HCT116 (cell line): ENCODE measurements at regions not wholly inside any gene's neighbourhood (a gene's known extent, or its start where the extent isn't known, plus 50 kb on each side); places are given as distances from the start of the nearest gene placed in this dataset.

Source experiments
- ATAC-seq: fragments of 200-7000 bp; cut with Tn5 transposase; 2 replicates; pipeline ENCODE4 v1.9.1; 2020; ENCODE audit warnings: mild to moderate bottlenecking, moderate library complexity
- BruUV-seq: library from RNA; stranded (reverse); fragments of 400-500 nt; replicated peaks from 2 replicates; lab custom pipeline; 2021; lab: Mats Ljungman, UMichigan
- CTCF ChIA-PET: fragments of 300-600 bp; sonication (Branson Sonifier 250); formaldehyde crosslinking; loops from one replicate; lab custom pipeline; 2021; ENCODE audit warnings: antibody characterized with exemption; lab: Charles Lee
- POLR2A ChIA-PET: fragments of 300-600, 350-600 bp; sonication (Branson Sonifier 250); formaldehyde crosslinking; loops from one replicate; lab custom pipeline; 2021; ENCODE audit warnings: antibody characterized with exemption; lab: Charles Lee
- RAD21 ChIA-PET, 2 experiments: fragments of 300-600 bp; sonication (Branson Sonifier 250); formaldehyde crosslinking; loops; one replicate each; lab custom pipeline; 2023; ENCODE audit warnings: low total read pairs in 2 of 2; ENCODE audit not compliant: uncharacterized antibody in 2 of 2, unreplicated experiment in 2 of 2, low non-redundant PET in 1 of 2; lab: Charles Lee
- DNase-seq: peaks from one replicate; pipeline ENCODE4 v3.0.0-alpha.2; 2010; ENCODE audit warnings: low read depth, low spot score
- H2AFZ ChIP-seq: fragments of 200-600 bp; shearing (Covaris generic), sonication (generic); 2 replicates; pipeline ENCODE4 v1.6.1; 2017; ENCODE audit warnings: low read depth, mixed run types, mixed read lengths, antibody characterized with exemption, low read length; ENCODE audit not compliant: poor library complexity, severe bottlenecking
- H3K27ac ChIP-seq: 2 replicates; pipeline ENCODE4 v1.5.1; 2012; ENCODE audit warnings: low read depth, low read length
- H3K27me3 ChIP-seq: fragments of 200-600 bp; sonication (generic); 2 replicates; pipeline ENCODE4 v1.6.1; 2016; ENCODE audit warnings: mixed run types, low read length, mixed read lengths; ENCODE audit not compliant: insufficient read depth
- H3K36me3 ChIP-seq, 2 experiments: fragments of 200-500 bp in 1 of 2; fragments of 200-600 bp in 1 of 2; sonication (Bioruptor generic) in 1 of 2; sonication (generic) in 1 of 2; 2 replicates each; pipeline versions ENCODE4 v1.5.1 to v1.6.1; 2014 to 2016; ENCODE audit warnings: low read length in 2 of 2, inconsistent platforms in 1 of 2, mixed read lengths in 1 of 2, mixed run types in 1 of 2; ENCODE audit not compliant: insufficient read depth in 2 of 2, control insufficient read depth in 1 of 2
- H3K4me1 ChIP-seq, 2 experiments: fragments of 200-600 bp in 1 of 2; sonication (generic) in 1 of 2; 2 replicates each; pipeline versions ENCODE4 v1.5.1 to v1.6.1; 2012 to 2017; ENCODE audit warnings: low read length in 2 of 2, inconsistent platforms in 1 of 2, mild to moderate bottlenecking in 1 of 2, mixed read lengths in 1 of 2, mixed run types in 1 of 2, moderate library complexity in 1 of 2; ENCODE audit not compliant: insufficient read depth in 2 of 2, control insufficient read depth in 1 of 2
- H3K4me2 ChIP-seq: fragments of 200-600 bp; sonication (generic); 2 replicates; pipeline ENCODE4 v1.6.1; 2017; ENCODE audit warnings: mixed run types, low read length, mixed read lengths
- H3K4me3 ChIP-seq, 2 experiments: fragments of 200-600 bp in 1 of 2; sonication (generic) in 1 of 2; replicated peaks in 1 of 2; 2 replicates each; pipeline ENCODE4 v1.5.1; 2011 to 2016; ENCODE audit warnings: low read length in 2 of 2, control low read depth in 1 of 2, low read depth in 1 of 2, mild to moderate bottlenecking in 1 of 2, mixed read lengths in 1 of 2, mixed run types in 1 of 2
- H3K79me2 ChIP-seq: fragments of 200-600 bp; sonication (generic); 2 replicates; pipeline ENCODE4 v1.6.1; 2017; ENCODE audit warnings: mild to moderate bottlenecking, mixed run types, low read length, moderate library complexity, mixed read lengths; ENCODE audit not compliant: insufficient read depth
- H3K9ac ChIP-seq: fragments of 200-600 bp; sonication (generic); 2 replicates; pipeline ENCODE4 v1.6.1; 2016; ENCODE audit warnings: low read length, mixed read lengths
- H3K9me2 ChIP-seq: fragments of 200-600 bp; sonication (generic), shearing (Covaris generic); 2 replicates; pipeline ENCODE4 v1.6.1; 2017; ENCODE audit warnings: mixed run types, mild to moderate bottlenecking, moderate library complexity; ENCODE audit not compliant: insufficient read depth
- H3K9me3 ChIP-seq, 2 experiments: fragments of 200-500 bp in 1 of 2; fragments of 200-600 bp in 1 of 2; sonication (Bioruptor generic) in 1 of 2; sonication (generic) in 1 of 2; 2 replicates each; pipeline ENCODE4 v1.6.1; 2014 to 2017; ENCODE audit warnings: low read length in 2 of 2, mixed read lengths in 2 of 2, inconsistent platforms in 1 of 2, low read depth in 1 of 2, mild to moderate bottlenecking in 1 of 2, mixed run types in 1 of 2, moderate library complexity in 1 of 2; ENCODE audit not compliant: control insufficient read depth in 1 of 2, insufficient read depth in 1 of 2
- H4K20me1 ChIP-seq: fragments of 200-600 bp; sonication (generic), shearing (Covaris generic); 2 replicates; pipeline ENCODE4 v1.6.1; 2017; ENCODE audit warnings: mixed run types, mild to moderate bottlenecking, moderate library complexity; ENCODE audit not compliant: insufficient read depth
- CBX3 ChIP-seq: IDR thresholded peaks from 2 replicates; pipeline ENCODE4 v1.6.1; 2012; ENCODE audit warnings: low read depth
- CEBPB ChIP-seq: IDR thresholded peaks from 2 replicates; pipeline ENCODE4 v1.6.1; 2012; ENCODE audit warnings: low read depth
- ELF1 ChIP-seq: IDR thresholded peaks from 2 replicates; pipeline ENCODE4 v1.6.1; 2012; ENCODE audit warnings: low read depth, borderline replicate concordance
- JUND ChIP-seq: IDR thresholded peaks from 2 replicates; pipeline ENCODE4 v1.6.1; 2012
- POLR2A ChIP-seq: IDR thresholded peaks from 2 replicates; pipeline ENCODE4 v1.7.0; 2011; ENCODE audit warnings: borderline replicate concordance; ENCODE audit not compliant: insufficient read depth, insufficient read length; ENCODE audit errors: extremely low read depth
- RAD21 ChIP-seq: IDR thresholded peaks from 2 replicates; pipeline ENCODE4 v1.6.1; 2012; ENCODE audit warnings: low read depth, mild to moderate bottlenecking
- SP1 ChIP-seq: IDR thresholded peaks from 2 replicates; pipeline ENCODE4 v1.6.1; 2012; ENCODE audit warnings: low read depth
- TCF7L2 ChIP-seq: IDR thresholded peaks from 2 replicates; pipeline ENCODE4 v1.7.0; 2011; ENCODE audit warnings: borderline replicate concordance, inconsistent platforms; ENCODE audit not compliant: insufficient read depth, insufficient read length; ENCODE audit errors: extremely low read depth
- ZNF274 ChIP-seq: fragments of 200-500 bp; sonication (Bioruptor generic); IDR thresholded peaks from 2 replicates; pipeline ENCODE4 v1.6.1; 2014; ENCODE audit warnings: mild to moderate bottlenecking, low read depth, low read length, inconsistent platforms
- intact Hi-C: fragments of 100-400 bp; cut with micrococcal nuclease; formaldehyde crosslinking; loops from 2 replicates; pipeline ENCODE4 v1.10.0; 2022
- TF ChIP-seq, protein P1 (sequence below): IDR thresholded peaks from 2 replicates; pipeline ENCODE4 v1.6.1; 2012
- TF ChIP-seq, protein P2 (sequence below), 3 experiments: fragments of 200-600 bp in 1 of 3; sonication (generic) in 1 of 3; IDR thresholded peaks in 2 of 3; conservative IDR thresholded peaks in 1 of 3; 2 replicates each; pipeline ENCODE4 v1.5.1; 2012 to 2017; ENCODE audit warnings: low read depth in 2 of 3, low read length in 2 of 3, antibody characterized with exemption in 1 of 3, borderline replicate concordance in 1 of 3, control low read depth in 1 of 3, mild to moderate bottlenecking in 1 of 3, mixed read lengths in 1 of 3, mixed run types in 1 of 3, moderate library complexity in 1 of 3; ENCODE audit not compliant: insufficient read depth in 1 of 3
- TF ChIP-seq, protein P3 (sequence below): IDR thresholded peaks from 2 replicates; pipeline ENCODE4 v1.6.1; 2012

DNA sequence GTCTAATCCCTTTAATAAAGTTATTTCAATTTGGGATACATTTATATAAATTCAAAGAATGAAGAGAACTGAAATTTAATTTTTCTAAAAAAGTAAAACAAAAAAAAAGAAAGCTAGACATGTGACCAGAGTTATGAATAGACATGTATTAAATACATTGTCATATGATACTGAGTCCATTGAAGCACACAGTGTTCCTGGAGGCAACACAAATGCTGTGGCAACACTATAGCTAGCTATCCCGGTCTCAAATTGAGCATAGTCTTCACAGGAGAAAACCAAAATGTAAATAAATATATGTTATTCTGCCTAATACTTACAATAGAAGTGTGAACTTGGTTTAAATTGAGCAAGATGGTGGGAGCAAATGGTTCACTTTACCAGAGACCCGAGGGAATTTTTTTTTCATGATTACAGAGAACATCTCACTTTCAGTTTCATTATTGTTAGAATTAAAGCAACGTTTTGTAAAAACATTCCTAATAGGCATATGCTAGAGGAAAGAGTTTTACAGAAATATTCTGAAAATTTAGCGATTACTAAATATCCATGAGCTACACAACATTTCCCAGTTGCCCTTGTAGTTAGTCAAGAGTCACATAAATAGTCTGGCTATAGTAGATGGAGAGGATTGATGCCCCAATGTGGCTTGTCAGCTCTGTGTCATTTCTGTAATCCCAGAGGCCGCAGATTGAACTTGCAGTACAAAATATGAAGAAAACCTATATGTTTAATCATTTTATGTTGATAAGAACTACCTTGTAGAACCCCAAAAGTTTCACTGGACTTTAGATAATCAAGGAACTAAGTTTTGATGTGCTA, 775.7 kb upstream of the SPRY2 start:
- Histone ChIP-seq H4K20me1 (no peaks in the 10 kb centered on the region), H3K4me1 (no peaks in the 10 kb centered on the region), H3K9ac (no peak overlapping the region), H3K4me2 (no peak overlapping the region), H3K36me3 (no peaks in the 10 kb centered on the region), H3K9me3 (no peaks in the 10 kb centered on the region), H3K79me2 (no peaks in the 10 kb centered on the region), H3K27ac (no peak overlapping the region), H2AFZ (peak overlapping the region; percentile 57), H3K9me2 (no peaks in the 10 kb centered on the region), H3K4me3 (no peak overlapping the region), H3K27me3 (no peaks in the 10 kb centered on the region)
- ChIA-PET RAD21 (no interaction called here), POLR2A (no interaction called here), CTCF (no interaction called here)
- TF ChIP-seq ELF1 (no peak), SP1 (no peak), RAD21 (no peak), CBX3 (no peak), TCF7L2 (no peak), POLR2A (no peak), CEBPB (no peak)
- TF ChIP-seq, protein P1, sequence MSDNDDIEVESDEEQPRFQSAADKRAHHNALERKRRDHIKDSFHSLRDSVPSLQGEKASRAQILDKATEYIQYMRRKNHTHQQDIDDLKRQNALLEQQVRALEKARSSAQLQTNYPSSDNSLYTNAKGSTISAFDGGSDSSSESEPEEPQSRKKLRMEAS: no peak
- no TSS peak for BruUV-seq
- DNase-seq: no peak
- intact Hi-C loops: no loop called here
- ATAC-seq: no peak

DNA sequence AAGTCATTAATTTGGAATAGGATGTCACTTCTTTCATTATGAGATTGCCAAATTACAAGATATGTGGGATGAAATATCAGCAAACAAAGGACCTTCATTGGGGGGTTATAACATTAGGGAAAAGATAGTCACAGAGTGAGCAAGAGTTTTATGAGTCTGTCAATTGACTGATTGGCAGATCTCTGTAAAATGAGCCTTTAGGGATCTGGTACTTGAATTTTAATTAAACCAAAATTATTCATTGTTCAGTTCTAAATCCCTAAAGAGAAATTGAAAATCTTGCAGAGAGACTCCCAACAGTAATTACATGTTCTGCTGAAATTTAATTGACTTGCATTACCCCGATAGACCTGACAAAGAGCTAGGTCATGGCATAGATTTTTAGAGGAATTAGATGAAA, 768.1 kb upstream of the SPRY2 start:
- no peaks in the 10 kb centered on the region for H3K4me1 ChIP-seq
- TF ChIP-seq, protein P2, sequence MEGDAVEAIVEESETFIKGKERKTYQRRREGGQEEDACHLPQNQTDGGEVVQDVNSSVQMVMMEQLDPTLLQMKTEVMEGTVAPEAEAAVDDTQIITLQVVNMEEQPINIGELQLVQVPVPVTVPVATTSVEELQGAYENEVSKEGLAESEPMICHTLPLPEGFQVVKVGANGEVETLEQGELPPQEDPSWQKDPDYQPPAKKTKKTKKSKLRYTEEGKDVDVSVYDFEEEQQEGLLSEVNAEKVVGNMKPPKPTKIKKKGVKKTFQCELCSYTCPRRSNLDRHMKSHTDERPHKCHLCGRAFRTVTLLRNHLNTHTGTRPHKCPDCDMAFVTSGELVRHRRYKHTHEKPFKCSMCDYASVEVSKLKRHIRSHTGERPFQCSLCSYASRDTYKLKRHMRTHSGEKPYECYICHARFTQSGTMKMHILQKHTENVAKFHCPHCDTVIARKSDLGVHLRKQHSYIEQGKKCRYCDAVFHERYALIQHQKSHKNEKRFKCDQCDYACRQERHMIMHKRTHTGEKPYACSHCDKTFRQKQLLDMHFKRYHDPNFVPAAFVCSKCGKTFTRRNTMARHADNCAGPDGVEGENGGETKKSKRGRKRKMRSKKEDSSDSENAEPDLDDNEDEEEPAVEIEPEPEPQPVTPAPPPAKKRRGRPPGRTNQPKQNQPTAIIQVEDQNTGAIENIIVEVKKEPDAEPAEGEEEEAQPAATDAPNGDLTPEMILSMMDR (IDR thresholded peaks at IDR 0.05 in 2 of 3, conservative IDR thresholded peaks at IDR 0.05 in 1 of 3; ENCODE audit: borderline replicate concordance in 1 of 3, insufficient read depth in 1 of 3, low read depth in 2 of 3, low read length in 2 of 3): no peak
- no peak for TF ChIP-seq SP1
- no peak for TF ChIP-seq ZNF274
- no peak for TF ChIP-seq JUND
- TF ChIP-seq ELF1: no peak
- TF ChIP-seq, protein P3, sequence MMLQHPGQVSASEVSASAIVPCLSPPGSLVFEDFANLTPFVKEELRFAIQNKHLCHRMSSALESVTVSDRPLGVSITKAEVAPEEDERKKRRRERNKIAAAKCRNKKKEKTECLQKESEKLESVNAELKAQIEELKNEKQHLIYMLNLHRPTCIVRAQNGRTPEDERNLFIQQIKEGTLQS: no peak
- TF ChIP-seq, all 23 proteins: peak for 0
- H3K4me2 ChIP-seq: no peak overlapping the region
- no peaks in the 10 kb centered on the region for H3K27me3 ChIP-seq
- no peaks in the 10 kb centered on the region for H3K9me3 ChIP-seq
- ChIA-PET POLR2A (no interaction called here), CTCF (no interaction called here), RAD21 (no interaction called here)
- BruUV-seq: no TSS peak
- no peaks in the 10 kb centered on the region for H3K79me2 ChIP-seq
- no peak overlapping the region for H3K9ac ChIP-seq
- H4K20me1 ChIP-seq: no peaks in the 10 kb centered on the region
- ATAC-seq (no peak), DNase-seq (no peak)
- no peaks in the 10 kb centered on the region for H3K9me2 ChIP-seq
- H3K36me3 ChIP-seq: no peaks in the 10 kb centered on the region
- H2AFZ ChIP-seq: no peak overlapping the region
- H3K27ac ChIP-seq: no peak overlapping the region
- intact Hi-C loops: no loop called here
- H3K4me3 ChIP-seq: no peak overlapping the region
